ENCODE measurements at regions not wholly inside any gene's neighbourhood (a gene's known extent, or its start where the extent isn't known, plus 50 kb on each side); places are given as distances from the start of the nearest gene placed in this dataset.

DNA sequence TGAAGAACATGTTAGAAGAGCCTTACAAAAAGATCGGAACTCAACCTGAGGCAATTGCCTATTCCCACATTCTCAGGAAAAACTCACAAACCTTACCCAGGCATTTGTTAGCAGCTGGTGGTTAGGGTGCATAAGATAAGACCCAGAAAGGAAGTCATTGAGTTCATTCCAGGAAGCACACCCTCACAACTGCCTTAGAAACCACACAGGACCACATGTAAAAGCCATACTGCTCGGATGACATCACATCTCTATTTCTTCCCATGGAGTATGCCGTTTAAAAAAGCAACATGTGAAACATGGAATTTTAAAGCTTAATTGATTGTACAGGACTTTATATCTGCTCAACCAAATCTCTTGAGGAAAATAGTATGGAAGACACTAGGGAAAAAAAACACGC lies 411.2 kb downstream of the DAD1 start:
- Histone ChIP-seq H4K20me1 (replicated peaks in 1 of 2; ENCODE audit: control insufficient read depth in 1 of 2, insufficient read depth in 2 of 2, low read length in 2 of 2) (no peaks in the 10 kb centered on the region), H2BK15ac (ENCODE audit: low read length) (no peak overlapping the region), H3K9me3 (ENCODE audit: insufficient read depth in 2 of 2, low read depth in 1 of 2, low read length in 1 of 2) (no peaks in the 10 kb centered on the region), H3K36me3 (ENCODE audit: control insufficient read depth in 2 of 4, insufficient read depth in 4 of 4, low read length in 3 of 4) (no peaks in the 10 kb centered on the region), H4K5ac (ENCODE audit: insufficient read length, low read depth, low read length) (no peak overlapping the region), H3K9ac (replicated peaks in 1 of 4; ENCODE audit: extremely low read depth in 1 of 4, low read depth in 3 of 4, low read length in 3 of 4) (no peak overlapping the region), H3K79me2 (ENCODE audit: control insufficient read depth in 1 of 2, insufficient read depth in 2 of 2, low read length in 2 of 2) (no peaks in the 10 kb centered on the region), H2AK5ac (ENCODE audit: low read depth, low read length) (no peak overlapping the region), H3K18ac (ENCODE audit: extremely low read depth, low read length) (no peak overlapping the region), H3K27ac (ENCODE audit: low read depth, low read length) (no peak overlapping the region), H2AFZ (ENCODE audit: low read length) (no peak overlapping the region), H4K8ac (ENCODE audit: extremely low read depth, insufficient read depth, low read length) (no peak overlapping the region), H2BK5ac (ENCODE audit: low read depth, low read length) (no peak overlapping the region), H3K14ac (ENCODE audit: insufficient read length) (no peak overlapping the region), H2BK20ac (ENCODE audit: low read length) (no peak overlapping the region), H3K4me2 (ENCODE audit: insufficient read depth in 1 of 2, low read depth in 2 of 2, low read length in 2 of 2) (no peak overlapping the region), H2BK120ac (replicated peaks; ENCODE audit: low read depth, low read length) (no peak overlapping the region), H3K79me1 (ENCODE audit: low read depth, low read length) (no peaks in the 10 kb centered on the region), H3K23ac (ENCODE audit: insufficient read length) (no peak overlapping the region), H3K27me3 (replicated peaks in 1 of 4; ENCODE audit: control insufficient read depth in 3 of 4, extremely low read depth in 1 of 4, insufficient read depth in 3 of 4, low read length in 3 of 4) (no peaks in the 10 kb centered on the region), H3K4ac (replicated peaks; ENCODE audit: insufficient read length, low read depth, low read length) (no peak overlapping the region), H3K23me2 (ENCODE audit: low read depth, low read length) (no peaks in the 10 kb centered on the region), H2BK12ac (ENCODE audit: low read depth, low read length) (no peak overlapping the region), H3K4me3 (ENCODE audit: extremely low read depth in 1 of 4, insufficient read depth in 2 of 4, low read depth in 3 of 4, low read length in 4 of 4) (no peak overlapping the region), H3K56ac (replicated peaks; ENCODE audit: insufficient read length, low read depth, low read length) (no peak overlapping the region), H4K91ac (replicated peaks; ENCODE audit: insufficient read length, low read length) (no peak overlapping the region), H3K4me1 (replicated peaks in 1 of 4; ENCODE audit: control insufficient read depth in 3 of 4, insufficient read depth in 4 of 4, low read length in 3 of 4) (0 out of 7 replicates have a peak, but pooled peaks cover 0 to 2% (median 0%) of the 10 kb centered on the region in 4 experiments)
- no peak for FAIRE-seq
- ChIA-PET CTCF (ENCODE audit: partially characterized antibody) (interaction anchor here (0.8 to 3.0 kb wide), 6 partner anchors 10 to 46 kb away, joined by 3 to 12 read pairs (median 4); no protein-coding TSS in a partner anchor), POLR2A (ENCODE audit: partially characterized antibody) (no interaction called here)
- WGBS, 2 experiments (ENCODE audit: extremely low coverage in 1 of 2, insufficient coverage in 1 of 2, insufficient read length in 1 of 2, insufficient replicate concordance in 2 of 2, low coverage in 1 of 2, low lambda C conversion rate in 2 of 2, missing lambda C conversion rate in 1 of 2) = 94% methylated on average over 4 of the region's 4 CpGs; no CpG with 5 or more reads in 1 of the 2 experiments
- DNase-seq (ENCODE audit: low read depth in 1 of 2, low spot score in 2 of 2) = no peak
- no peak for TF ChIP-seq JUND (IDR thresholded peaks at IDR 0.05; ENCODE audit: low read length)
- TF ChIP-seq CTCF (IDR thresholded peaks at IDR 0.05; ENCODE audit: control extremely low read depth in 1 of 3, insufficient read depth in 1 of 3, low read depth in 1 of 3, low read length in 3 of 3) = no peak
- TF ChIP-seq CBX8 (IDR thresholded peaks at IDR 0.05; ENCODE audit: borderline replicate concordance, low read depth, low read length) = no peak
- TF ChIP-seq NANOG (IDR thresholded peaks at IDR 0.05; ENCODE audit: insufficient read depth, low read depth, low read length, poor library complexity, severe bottlenecking) = no peak
- TF ChIP-seq POLR2A (IDR thresholded peaks at IDR 0.05; ENCODE audit: control extremely low read depth in 1 of 2, low read depth in 2 of 2, low read length in 2 of 2) = no peak
- no peak for TF ChIP-seq GTF2F1 (IDR thresholded peaks at IDR 0.05; ENCODE audit: borderline replicate concordance, low read depth, low read length)
- TF ChIP-seq EGR1 (IDR thresholded peaks at IDR 0.05; ENCODE audit: borderline replicate concordance, low read depth, low read length) = no peak
- no peak for TF ChIP-seq CHD2 (IDR thresholded peaks at IDR 0.05; ENCODE audit: low read length)
- TF ChIP-seq ASH2L (IDR thresholded peaks at IDR 0.05; ENCODE audit: low read length) = no peak
- TF ChIP-seq RAD21 (IDR thresholded peaks at IDR 0.05 in 1 of 2, conservative IDR thresholded peaks at IDR 0.05 in 1 of 2; ENCODE audit: low read depth in 2 of 2, low read length in 2 of 2) = no peak
- no peak for TF ChIP-seq CEBPB (IDR thresholded peaks at IDR 0.05; ENCODE audit: low read depth, low read length)
- no peak for TF ChIP-seq ZNF274 (IDR thresholded peaks at IDR 0.05; ENCODE audit: borderline replicate concordance, extremely low read depth, low read length)
